ENCODE measurements at regions not wholly inside any gene's neighbourhood (a gene's known extent, or its start where the extent isn't known, plus 50 kb on each side); places are given as distances from the start of the nearest gene placed in this dataset.

GRCh38 chr7:42766782-42767423 lies 145.0 kb downstream of the C7orf25 start:
- TF ChIP-seq, protein P1, sequence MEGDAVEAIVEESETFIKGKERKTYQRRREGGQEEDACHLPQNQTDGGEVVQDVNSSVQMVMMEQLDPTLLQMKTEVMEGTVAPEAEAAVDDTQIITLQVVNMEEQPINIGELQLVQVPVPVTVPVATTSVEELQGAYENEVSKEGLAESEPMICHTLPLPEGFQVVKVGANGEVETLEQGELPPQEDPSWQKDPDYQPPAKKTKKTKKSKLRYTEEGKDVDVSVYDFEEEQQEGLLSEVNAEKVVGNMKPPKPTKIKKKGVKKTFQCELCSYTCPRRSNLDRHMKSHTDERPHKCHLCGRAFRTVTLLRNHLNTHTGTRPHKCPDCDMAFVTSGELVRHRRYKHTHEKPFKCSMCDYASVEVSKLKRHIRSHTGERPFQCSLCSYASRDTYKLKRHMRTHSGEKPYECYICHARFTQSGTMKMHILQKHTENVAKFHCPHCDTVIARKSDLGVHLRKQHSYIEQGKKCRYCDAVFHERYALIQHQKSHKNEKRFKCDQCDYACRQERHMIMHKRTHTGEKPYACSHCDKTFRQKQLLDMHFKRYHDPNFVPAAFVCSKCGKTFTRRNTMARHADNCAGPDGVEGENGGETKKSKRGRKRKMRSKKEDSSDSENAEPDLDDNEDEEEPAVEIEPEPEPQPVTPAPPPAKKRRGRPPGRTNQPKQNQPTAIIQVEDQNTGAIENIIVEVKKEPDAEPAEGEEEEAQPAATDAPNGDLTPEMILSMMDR (IDR thresholded peaks at IDR 0.05; ENCODE audit: low read depth, low read length) = no peak
- TF ChIP-seq EZH2phosphoT487 (IDR thresholded peaks at IDR 0.05; ENCODE audit: low read depth) = no peak
